Activated CD4-positive, alpha-beta T cell treated with anti-CD3 and anti-CD28 coated beads, Interleukin-2, amount 10 ng/mL, durations not matched to agents 7 days and 5 days (primary cell): ENCODE measurements at regions not wholly inside any gene's neighbourhood (a gene's known extent, or its start where the extent isn't known, plus 50 kb on each side); places are given as distances from the start of the nearest gene placed in this dataset.
"Not testable (repeated sequence)": the region's sequence is repeated elsewhere in the genome, so short reads cannot be mapped to it uniquely, and the experiment has no call there.

Experiments
- CTCF ChIA-PET: fragments of 350-600 bp; sonication (Branson Sonifier 250); formaldehyde crosslinking; loops from one replicate; lab custom pipeline; 2021; ENCODE audit warnings: antibody characterized with exemption; lab: Charles Lee
- POLR2A ChIA-PET: fragments of 350-600 bp; sonication (Branson Sonifier 250); formaldehyde crosslinking; loops from one replicate; lab custom pipeline; 2021; ENCODE audit warnings: antibody characterized with exemption; lab: Charles Lee
- DNase-seq: peaks from one replicate; pipeline ENCODE4 v3.0.0-alpha.2; 2020
- H3K27ac Mint-ChIP-seq: one replicate; pipeline ENCODE4 v1.8.0; 2021; ENCODE audit warnings: mild to moderate bottlenecking, moderate library complexity, mixed read lengths
- H3K27me3 Mint-ChIP-seq: one replicate; pipeline ENCODE4 v1.8.0; 2021; ENCODE audit warnings: mixed read lengths
- H3K36me3 Mint-ChIP-seq: one replicate; pipeline ENCODE4 v1.8.0; 2021; ENCODE audit warnings: low read depth, mixed read lengths
- H3K4me1 Mint-ChIP-seq: one replicate; pipeline ENCODE4 v1.8.0; 2021; ENCODE audit warnings: mixed read lengths
- H3K4me3 Mint-ChIP-seq: one replicate; pipeline ENCODE4 v1.8.0; 2021; ENCODE audit warnings: mild to moderate bottlenecking, moderate library complexity, mixed read lengths
- H3K9me3 Mint-ChIP-seq: one replicate; pipeline ENCODE4 v1.8.0; 2021; ENCODE audit warnings: mixed read lengths

DNA sequence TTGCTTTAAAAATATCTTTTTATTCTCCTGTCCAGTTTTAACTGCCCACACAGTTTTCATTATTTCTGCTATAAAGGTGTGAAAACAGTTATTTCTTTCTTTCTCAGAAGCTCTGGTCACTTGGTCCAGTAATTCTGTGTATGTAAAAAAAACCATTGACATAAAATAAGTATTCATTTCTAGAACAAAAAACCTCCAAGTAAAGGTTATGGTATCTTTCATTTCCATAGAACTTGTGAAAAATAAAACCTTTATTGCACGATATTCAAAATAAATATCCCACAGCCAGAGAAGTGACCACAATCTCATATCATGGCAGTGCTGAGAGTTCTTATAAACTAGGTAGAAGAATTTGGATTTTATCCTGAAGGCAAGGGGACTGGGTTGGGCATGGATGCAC lies 96.9 kb upstream of the TNFSF4 start:
- Mint-ChIP-seq H3K27ac (no peak overlapping the region), H3K4me1 (peaks cover 2% of the 10 kb centered on the region), H3K36me3 (no peaks in the 10 kb centered on the region), H3K4me3 (no peak overlapping the region), H3K27me3 (peaks cover 2% of the 10 kb centered on the region), H3K9me3 (peaks cover 2% of the 10 kb centered on the region)
- ChIA-PET CTCF (no interaction called here), POLR2A (no interaction called here)
- no peak for DNase-seq

DNA sequence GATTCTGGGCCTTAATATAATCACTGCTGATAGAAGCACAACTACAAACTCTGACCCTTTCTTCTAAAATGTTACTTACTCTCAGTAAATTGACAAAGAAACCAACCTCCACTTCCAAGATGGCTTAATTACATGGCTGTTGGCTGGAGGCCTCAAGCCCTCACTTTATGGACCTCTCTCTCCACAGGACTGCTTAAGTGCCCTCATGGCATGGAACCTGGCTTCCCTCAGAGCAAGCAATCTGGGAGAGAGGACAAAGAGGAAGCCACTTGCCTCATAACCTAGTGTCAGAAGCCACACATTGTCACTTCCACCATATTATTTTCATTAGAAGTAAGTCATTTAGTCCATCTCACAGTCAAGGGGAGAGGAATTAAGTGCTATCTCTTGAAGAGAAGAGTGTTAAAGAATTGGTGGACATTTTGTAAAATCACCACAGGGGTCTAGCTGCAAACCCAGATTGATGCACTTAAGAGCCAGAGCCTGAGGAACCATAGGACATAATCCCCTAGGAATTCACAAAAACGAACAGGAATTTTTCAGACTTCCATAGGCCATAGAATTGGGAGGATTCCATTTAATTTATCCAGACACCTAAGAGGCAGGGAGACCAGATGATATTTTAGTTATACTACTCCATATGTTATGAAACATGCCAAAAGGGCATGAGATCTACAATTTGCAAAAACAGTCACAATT lies 97.5 kb upstream of the TNFSF4 start:
- no peaks in the 10 kb centered on the region for H3K36me3 Mint-ChIP-seq
- no peak overlapping the region for H3K4me3 Mint-ChIP-seq
- H3K9me3 Mint-ChIP-seq, result peaks cover 2% of the 10 kb centered on the region
- H3K4me1 Mint-ChIP-seq, result peaks cover 2% of the 10 kb centered on the region
- DNase-seq, result no peak
- CTCF ChIA-PET, result no interaction called here
- no peak overlapping the region for H3K27ac Mint-ChIP-seq
- POLR2A ChIA-PET, result no interaction called here
- peaks cover 2% of the 10 kb centered on the region for H3K27me3 Mint-ChIP-seq

DNA sequence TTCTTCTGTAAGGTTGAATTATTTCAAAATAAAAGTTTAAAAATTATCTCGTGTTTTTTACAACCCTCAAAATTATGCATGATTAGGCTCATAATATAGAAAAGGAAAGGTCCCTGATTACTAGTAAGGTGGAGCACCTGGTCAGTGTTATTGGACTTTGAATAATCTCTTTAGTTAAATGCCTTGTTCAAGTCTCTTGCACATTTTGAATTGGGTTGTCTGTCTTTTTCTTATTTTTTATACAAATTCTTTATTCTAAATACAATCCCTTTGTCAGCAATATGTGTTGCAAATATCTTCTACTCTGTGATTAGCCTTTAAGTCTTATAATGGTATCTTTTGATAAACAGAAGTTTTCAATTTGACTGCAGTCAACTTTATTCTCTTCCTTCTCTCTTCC lies 100.7 kb upstream of the TNFSF4 start:
- no peak for DNase-seq
- Mint-ChIP-seq H3K27me3 (peaks cover 5% of the 10 kb centered on the region), H3K9me3 (no peaks in the 10 kb centered on the region), H3K27ac (no peak overlapping the region), H3K4me3 (no peak overlapping the region), H3K4me1 (no peaks in the 10 kb centered on the region), H3K36me3 (no peaks in the 10 kb centered on the region)
- ChIA-PET POLR2A (no interaction called here), CTCF (no interaction called here)

DNA sequence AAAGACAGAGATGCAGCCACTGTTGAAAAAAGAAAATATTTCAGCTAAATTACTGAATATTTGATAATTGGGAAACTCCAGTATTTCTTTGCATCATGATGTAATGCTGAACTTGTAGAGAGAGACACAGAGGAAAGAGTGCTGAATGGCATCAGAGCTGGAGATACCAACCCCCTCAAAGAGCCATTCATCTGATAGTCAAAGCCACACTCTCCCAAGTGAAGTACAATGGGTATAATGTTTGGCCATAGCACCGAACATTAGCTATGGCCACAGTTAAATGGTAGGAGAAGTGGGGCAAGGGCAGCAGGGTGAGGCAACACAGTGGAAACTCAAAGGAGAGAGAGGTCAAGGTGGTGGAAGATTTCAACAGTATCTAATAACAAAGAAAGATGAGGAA lies 107.5 kb upstream of the TNFSF4 start:
- no peaks in the 10 kb centered on the region for H3K36me3 Mint-ChIP-seq
- DNase-seq, result no peak
- H3K4me3 Mint-ChIP-seq, result no peak overlapping the region
- CTCF ChIA-PET, result no interaction called here
- H3K27me3 Mint-ChIP-seq, result peaks cover 3% of the 10 kb centered on the region
- no peak overlapping the region for H3K27ac Mint-ChIP-seq
- peaks cover 2% of the 10 kb centered on the region for H3K9me3 Mint-ChIP-seq
- no peaks in the 10 kb centered on the region for H3K4me1 Mint-ChIP-seq
- POLR2A ChIA-PET, result no interaction called here

DNA sequence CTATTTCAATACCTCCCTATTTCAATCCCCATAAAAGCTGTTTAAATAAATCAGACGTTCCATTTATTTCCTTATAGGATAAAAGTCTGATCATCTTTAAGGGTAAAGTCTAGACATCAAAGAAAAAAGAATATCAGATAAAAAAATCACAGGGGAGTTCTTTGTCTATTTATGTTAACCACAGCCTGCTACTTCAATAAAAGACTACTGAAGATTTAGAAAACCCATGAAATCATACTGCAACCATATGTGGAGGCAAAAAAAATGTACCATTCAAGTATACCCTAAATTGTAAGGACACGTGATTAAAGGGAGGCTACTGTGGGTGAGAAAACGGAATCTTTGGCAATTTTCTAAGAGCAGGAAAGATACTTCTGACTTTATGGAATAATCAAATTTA lies 108.2 kb upstream of the TNFSF4 start:
- Mint-ChIP-seq H3K4me1 (no peaks in the 10 kb centered on the region), H3K36me3 (no peaks in the 10 kb centered on the region)
- CTCF ChIA-PET, result no interaction called here

DNA sequence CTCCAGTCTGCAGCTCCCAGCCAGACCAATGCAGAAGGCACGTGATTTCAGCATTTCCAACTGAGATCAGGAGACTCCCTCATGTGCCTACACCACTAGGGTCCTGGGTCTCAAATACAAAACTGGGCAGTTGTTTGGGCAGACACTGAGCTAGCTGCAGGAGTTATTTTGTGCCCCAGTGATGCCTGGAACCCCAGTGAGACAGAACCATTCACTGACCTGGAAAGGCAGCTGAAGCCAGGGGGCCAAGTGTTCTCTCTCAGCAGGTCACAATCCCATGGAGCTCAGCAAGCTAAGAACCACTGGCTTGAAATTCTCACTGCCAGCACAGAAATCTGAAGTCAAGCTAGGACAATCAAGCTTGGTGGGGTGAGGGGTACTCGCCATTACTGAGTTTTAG lies 111.7 kb upstream of the TNFSF4 start:
- Mint-ChIP-seq H3K27ac (no peak overlapping the region), H3K4me1 (no peaks in the 10 kb centered on the region), H3K36me3 (peaks cover 2% of the 10 kb centered on the region), H3K27me3 (no peaks in the 10 kb centered on the region), H3K4me3 (no peak overlapping the region), H3K9me3 (peaks cover 8% of the 10 kb centered on the region)
- DNase-seq, result no peak
- ChIA-PET POLR2A (no interaction called here), CTCF (no interaction called here)

More for the DNA sequence above, 108.2 kb upstream of the TNFSF4 start:
- Mint-ChIP-seq H3K4me3 (no peak overlapping the region), H3K9me3 (peaks cover 4% of the 10 kb centered on the region), H3K27ac (no peak overlapping the region), H3K27me3 (no peaks in the 10 kb centered on the region)
- no peak for DNase-seq
- POLR2A ChIA-PET, result no interaction called here

DNA sequence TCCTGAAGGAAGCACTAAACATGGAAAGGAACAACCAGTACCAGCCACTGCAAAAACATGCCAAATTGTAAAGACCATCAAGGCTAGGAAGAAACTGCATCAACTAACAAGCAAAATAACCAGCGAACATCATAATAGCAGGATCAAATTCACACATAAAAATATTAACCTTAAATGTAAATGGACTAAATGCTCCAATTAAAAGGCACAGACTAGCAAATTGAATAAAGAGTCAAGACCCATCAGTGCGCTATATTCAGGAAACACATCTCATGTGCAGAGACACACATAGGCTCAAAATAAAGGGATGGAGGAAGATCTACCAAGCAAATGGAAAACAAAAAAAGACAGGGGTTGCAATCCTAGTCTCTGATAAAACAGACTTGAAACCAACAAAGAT lies 117.2 kb upstream of the TNFSF4 start:
- H3K4me3 Mint-ChIP-seq, H3K27ac Mint-ChIP-seq, H3K27me3 Mint-ChIP-seq, DNase-seq, H3K36me3 Mint-ChIP-seq, H3K4me1 Mint-ChIP-seq, POLR2A ChIA-PET, CTCF ChIA-PET, H3K9me3 Mint-ChIP-seq: not testable (repeated sequence)

DNA sequence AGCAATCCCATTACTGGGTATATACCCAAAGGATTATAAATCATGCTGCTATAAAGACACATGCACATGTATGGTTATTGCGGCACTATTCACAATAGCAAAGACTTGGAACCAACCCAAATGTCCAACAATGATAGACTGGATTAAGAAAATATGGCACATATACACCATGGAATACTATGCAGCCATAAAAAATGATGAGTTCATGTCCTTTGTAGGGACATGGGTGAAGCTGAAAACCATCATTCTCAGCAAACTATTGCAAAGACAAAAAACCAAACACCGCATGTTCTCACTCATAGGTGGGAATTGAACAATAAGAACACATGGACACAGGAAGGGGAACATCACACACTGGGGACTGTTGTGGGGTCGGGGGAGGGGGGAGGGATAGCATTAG lies 120.9 kb upstream of the TNFSF4 start:
- POLR2A ChIA-PET, H3K27ac Mint-ChIP-seq, DNase-seq, H3K9me3 Mint-ChIP-seq, H3K4me3 Mint-ChIP-seq, H3K36me3 Mint-ChIP-seq, H3K27me3 Mint-ChIP-seq, CTCF ChIA-PET: not testable (repeated sequence)
- peaks cover 14% of the 10 kb centered on the region for H3K4me1 Mint-ChIP-seq

DNA sequence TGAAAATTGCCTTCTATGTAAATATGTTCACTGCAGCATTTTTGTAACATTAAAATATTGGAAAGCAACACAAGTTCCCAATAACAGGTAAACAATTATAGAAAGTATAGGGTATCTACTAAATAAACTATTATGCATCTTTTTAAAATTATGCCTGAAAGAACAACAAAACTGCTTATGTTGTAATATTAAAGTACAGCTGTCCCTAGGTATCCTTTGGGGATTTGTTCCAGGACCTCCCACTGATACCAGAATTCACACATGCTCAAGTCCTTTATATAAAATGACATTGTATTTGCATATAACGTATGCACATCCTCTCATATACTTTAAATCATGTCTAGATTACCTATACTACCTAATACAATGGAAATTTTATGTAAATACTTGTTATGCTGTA lies 121.8 kb upstream of the TNFSF4 start:
- H3K4me3 Mint-ChIP-seq, result no peak overlapping the region
- peaks cover 4% of the 10 kb centered on the region for H3K9me3 Mint-ChIP-seq
- H3K36me3 Mint-ChIP-seq, result no peaks in the 10 kb centered on the region
- no peak for DNase-seq
- CTCF ChIA-PET, result no interaction called here
- H3K27ac Mint-ChIP-seq, result no peak overlapping the region
- POLR2A ChIA-PET, result no interaction called here
- no peaks in the 10 kb centered on the region for H3K27me3 Mint-ChIP-seq
- H3K4me1 Mint-ChIP-seq, result peaks cover 18% of the 10 kb centered on the region

DNA sequence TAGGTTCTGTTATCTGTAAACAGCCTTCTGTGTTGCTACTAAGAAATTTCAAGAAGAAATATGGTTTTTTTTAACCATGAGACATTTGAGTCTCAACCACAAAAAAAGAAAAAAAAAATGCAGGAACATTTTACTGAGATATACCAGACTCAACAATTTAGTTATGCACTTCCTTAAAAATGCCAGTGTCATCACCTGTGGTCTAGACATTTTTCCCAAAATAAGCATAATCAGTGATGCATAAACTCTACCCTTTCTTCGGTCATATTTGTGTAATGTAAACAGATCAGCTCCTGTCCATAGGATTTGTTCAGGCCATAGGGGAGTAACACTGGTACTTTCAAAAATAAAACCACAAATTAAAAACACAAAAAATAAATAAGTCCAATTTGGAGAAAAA lies 122.6 kb upstream of the TNFSF4 start:
- DNase-seq, result no peak

DNA sequence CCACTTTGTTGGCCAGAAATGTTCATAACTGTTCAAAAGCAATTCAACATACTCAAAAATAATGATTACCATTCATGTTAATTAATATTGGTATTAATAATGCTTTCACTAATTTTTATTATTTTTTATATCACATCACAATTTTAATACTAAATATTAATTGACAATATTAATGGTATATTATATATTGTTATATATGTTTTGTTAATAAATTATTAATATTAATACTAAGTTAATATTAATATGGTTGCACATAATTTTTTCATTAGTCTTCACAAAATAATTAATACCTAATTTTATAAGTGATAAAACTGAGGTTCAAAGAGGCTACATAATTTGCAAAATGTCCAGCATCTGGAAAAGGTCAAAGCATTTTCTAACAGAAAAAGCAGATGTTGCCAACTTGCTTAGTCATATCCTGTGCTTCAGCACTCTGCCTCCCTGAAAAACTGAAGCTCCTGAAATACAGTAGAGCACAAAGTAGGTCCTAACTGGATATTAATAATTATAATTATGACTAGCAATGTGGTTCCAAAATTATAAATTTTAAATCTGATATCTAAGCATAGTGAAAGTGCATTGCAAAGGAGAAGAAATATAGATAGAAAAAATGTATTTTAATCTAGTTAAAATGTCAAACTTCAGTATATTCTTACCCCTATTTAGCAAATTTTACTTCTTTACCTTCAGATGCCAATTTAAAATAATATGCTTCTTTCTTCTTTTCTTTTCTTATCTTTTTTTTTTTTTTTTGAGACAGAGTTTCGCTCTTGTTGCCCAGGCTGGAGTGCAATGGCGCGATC lies 123.2 kb upstream of the TNFSF4 start:
- CTCF ChIA-PET, result interaction anchor here (0.6 kb wide), 1 partner anchor 871 kb away, joined by 4 read pairs; no protein-coding TSS in a partner anchor
- Mint-ChIP-seq H3K27me3 (no peaks in the 10 kb centered on the region), H3K4me1 (peaks cover 18% of the 10 kb centered on the region), H3K27ac (no peak overlapping the region), H3K36me3 (no peaks in the 10 kb centered on the region), H3K4me3 (no peak overlapping the region), H3K9me3 (no peaks in the 10 kb centered on the region)
- DNase-seq, result no peak
- POLR2A ChIA-PET, result no interaction called here

More for the DNA sequence above, 122.6 kb upstream of the TNFSF4 start:
- Mint-ChIP-seq H3K9me3 (no peaks in the 10 kb centered on the region), H3K27me3 (no peaks in the 10 kb centered on the region), H3K36me3 (no peaks in the 10 kb centered on the region), H3K4me3 (no peak overlapping the region), H3K4me1 (peaks cover 18% of the 10 kb centered on the region), H3K27ac (no peak overlapping the region)
- POLR2A ChIA-PET, result no interaction called here
- CTCF ChIA-PET, result no interaction called here

DNA sequence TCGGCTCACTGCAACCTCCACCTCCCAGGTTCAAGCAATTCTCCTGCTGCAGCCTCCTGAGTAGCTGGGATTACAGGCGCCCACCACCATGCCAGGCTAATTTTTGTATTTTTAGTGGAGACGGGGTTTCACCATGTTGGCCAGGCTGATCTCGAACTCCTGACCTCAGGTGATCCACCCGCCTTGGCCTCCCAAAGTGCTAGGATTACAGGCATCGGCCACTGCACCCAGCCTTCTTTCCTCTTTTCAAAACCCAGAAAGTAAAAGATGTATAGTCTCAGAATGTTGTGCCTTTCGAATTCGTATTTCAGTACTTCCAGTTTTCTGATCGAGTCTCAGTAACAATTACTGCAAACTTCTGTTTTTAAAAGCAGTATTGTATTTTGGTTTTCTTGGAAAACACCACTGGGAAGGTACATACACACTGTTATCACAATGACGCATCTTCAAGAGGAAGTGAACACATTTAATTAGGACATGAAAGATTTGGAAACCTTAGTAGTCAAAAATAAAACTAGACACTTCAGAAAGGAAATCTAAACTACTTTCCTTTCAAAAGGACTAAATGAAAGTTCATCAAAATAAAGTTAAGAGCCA lies 123.9 kb upstream of the TNFSF4 start:
- H3K27me3 Mint-ChIP-seq, POLR2A ChIA-PET, H3K36me3 Mint-ChIP-seq, DNase-seq, H3K9me3 Mint-ChIP-seq: not testable (repeated sequence)
- Mint-ChIP-seq H3K27ac (peak overlapping the region; percentile 50), H3K4me3 (peak overlapping the region; percentile 1), H3K4me1 (peaks cover 18% of the 10 kb centered on the region)
- CTCF ChIA-PET, result interaction anchor here (0.5 to 0.6 kb wide), 2 partner anchors 38 to 870 kb away, joined by 3 to 4 read pairs; no protein-coding TSS in a partner anchor

DNA sequence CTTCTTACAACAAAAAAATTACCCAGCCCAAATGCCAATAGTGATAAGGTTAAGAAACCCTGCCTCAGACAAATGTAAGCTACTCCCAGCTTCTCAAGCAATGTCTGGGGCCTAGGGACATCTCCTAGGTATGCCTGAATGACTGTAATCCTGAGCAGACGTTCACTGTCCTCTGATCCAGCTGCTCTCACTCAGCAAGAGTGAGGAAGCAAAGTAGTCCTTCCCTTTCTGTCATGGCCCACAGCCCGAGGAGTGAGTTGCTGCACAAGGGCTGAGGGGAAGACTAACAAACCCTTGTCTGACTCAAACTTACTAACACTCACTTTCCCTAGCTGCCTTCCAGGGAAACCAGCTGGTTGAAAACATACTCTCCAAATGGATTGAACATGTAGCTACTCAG lies 124.9 kb upstream of the TNFSF4 start:
- H3K4me3 Mint-ChIP-seq, result no peak overlapping the region
- ChIA-PET POLR2A (no interaction called here), CTCF (no interaction called here)
- no peaks in the 10 kb centered on the region for H3K9me3 Mint-ChIP-seq
- H3K4me1 Mint-ChIP-seq, result peaks cover 18% of the 10 kb centered on the region
- H3K36me3 Mint-ChIP-seq, result no peaks in the 10 kb centered on the region
- no peak for DNase-seq
- no peak overlapping the region for H3K27ac Mint-ChIP-seq
- H3K27me3 Mint-ChIP-seq, result no peaks in the 10 kb centered on the region
